Kidney epithelial cell (primary cell): ENCODE measurements at regions not wholly inside any gene's neighbourhood (a gene's known extent, or its start where the extent isn't known, plus 50 kb on each side); places are given as distances from the start of the nearest gene placed in this dataset.

Experiments
- DNase-seq: peaks from one replicate; pipeline ENCODE4 v3.0.0-alpha.2; 2010; ENCODE audit warnings: low read depth
- H3K27me3 ChIP-seq: 2 replicates; pipeline ENCODE4 v1.6.0; 2011; ENCODE audit warnings: low read length; ENCODE audit not compliant: control insufficient read depth, insufficient read depth
- H3K36me3 ChIP-seq: 2 replicates; pipeline ENCODE4 v1.5.1; 2011; ENCODE audit warnings: low read length; ENCODE audit not compliant: control insufficient read depth, insufficient read depth
- H3K4me3 ChIP-seq: 2 replicates; pipeline ENCODE4 v1.5.1; 2011; ENCODE audit warnings: low read depth, mild to moderate bottlenecking, control low read depth, low read length
- TF ChIP-seq, protein P1 (sequence below): IDR thresholded peaks from 2 replicates; pipeline ENCODE4 v1.5.1; 2011; ENCODE audit warnings: mild to moderate bottlenecking, moderate library complexity, low read length, control low read depth, inconsistent platforms; ENCODE audit not compliant: insufficient read depth, poor library complexity, severe bottlenecking

GRCh38 chr1:213387380-213388015 lies 336.5 kb downstream of the RPS6KC1 start:
- TF ChIP-seq, protein P1, sequence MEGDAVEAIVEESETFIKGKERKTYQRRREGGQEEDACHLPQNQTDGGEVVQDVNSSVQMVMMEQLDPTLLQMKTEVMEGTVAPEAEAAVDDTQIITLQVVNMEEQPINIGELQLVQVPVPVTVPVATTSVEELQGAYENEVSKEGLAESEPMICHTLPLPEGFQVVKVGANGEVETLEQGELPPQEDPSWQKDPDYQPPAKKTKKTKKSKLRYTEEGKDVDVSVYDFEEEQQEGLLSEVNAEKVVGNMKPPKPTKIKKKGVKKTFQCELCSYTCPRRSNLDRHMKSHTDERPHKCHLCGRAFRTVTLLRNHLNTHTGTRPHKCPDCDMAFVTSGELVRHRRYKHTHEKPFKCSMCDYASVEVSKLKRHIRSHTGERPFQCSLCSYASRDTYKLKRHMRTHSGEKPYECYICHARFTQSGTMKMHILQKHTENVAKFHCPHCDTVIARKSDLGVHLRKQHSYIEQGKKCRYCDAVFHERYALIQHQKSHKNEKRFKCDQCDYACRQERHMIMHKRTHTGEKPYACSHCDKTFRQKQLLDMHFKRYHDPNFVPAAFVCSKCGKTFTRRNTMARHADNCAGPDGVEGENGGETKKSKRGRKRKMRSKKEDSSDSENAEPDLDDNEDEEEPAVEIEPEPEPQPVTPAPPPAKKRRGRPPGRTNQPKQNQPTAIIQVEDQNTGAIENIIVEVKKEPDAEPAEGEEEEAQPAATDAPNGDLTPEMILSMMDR = no peak
- Histone ChIP-seq H3K4me3 (no peak overlapping the region), H3K27me3 (no peaks in the 10 kb centered on the region), H3K36me3 (no peaks in the 10 kb centered on the region)
- no peak for DNase-seq

DNA sequence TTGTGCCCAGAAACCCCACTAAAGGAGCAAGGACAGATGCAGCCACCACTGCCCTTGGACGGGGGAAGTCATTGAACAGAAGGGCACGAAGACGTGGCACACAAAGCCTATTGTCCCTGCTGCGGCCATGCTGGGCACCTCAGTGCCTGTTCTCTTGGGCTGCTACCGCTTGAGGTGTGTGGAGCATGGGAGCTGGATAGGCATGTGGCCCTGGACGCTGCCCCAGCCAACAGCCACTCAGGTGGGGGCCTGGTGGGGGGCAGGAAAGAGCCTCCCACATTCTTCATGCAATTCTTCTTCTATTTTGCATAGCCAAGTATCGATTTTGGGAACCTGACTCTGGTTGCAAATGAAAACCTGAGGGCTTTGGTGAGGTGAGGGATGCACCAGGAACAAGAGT lies 337.2 kb downstream of the RPS6KC1 start:
- Histone ChIP-seq H3K27me3 (no peaks in the 10 kb centered on the region), H3K36me3 (no peaks in the 10 kb centered on the region), H3K4me3 (no peak overlapping the region)
- no peak for DNase-seq
- TF ChIP-seq, protein P1 = no peak

DNA sequence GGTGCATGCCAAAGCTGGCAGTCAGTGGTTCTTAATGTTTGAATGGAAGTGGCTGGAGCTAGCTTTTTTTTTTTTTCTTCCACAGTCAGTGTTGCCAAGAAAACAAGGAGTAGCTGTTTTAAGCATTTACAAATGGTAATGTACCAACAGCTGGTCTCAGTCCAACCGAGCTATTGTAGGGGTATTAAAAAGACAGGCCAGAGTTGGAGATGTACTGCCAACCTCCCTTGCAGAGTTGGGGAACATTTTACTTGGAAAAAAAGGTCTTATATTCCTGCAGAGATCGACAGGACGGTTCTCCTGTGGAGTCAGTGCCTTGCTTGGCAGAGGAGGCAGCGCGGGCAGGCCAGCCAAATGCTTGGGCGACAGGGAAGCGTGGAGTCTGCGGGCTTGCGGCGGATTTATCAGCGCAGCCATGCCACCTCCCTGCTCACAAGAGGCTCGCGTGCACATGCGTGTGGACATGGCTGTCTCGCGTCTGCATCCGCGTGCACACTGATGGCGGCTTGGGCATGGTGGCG lies 338.1 kb downstream of the RPS6KC1 start:
- no peak for DNase-seq
- Histone ChIP-seq H3K36me3 (no peaks in the 10 kb centered on the region), H3K27me3 (no peaks in the 10 kb centered on the region), H3K4me3 (no peak overlapping the region)
- TF ChIP-seq, protein P1 = no peak

DNA sequence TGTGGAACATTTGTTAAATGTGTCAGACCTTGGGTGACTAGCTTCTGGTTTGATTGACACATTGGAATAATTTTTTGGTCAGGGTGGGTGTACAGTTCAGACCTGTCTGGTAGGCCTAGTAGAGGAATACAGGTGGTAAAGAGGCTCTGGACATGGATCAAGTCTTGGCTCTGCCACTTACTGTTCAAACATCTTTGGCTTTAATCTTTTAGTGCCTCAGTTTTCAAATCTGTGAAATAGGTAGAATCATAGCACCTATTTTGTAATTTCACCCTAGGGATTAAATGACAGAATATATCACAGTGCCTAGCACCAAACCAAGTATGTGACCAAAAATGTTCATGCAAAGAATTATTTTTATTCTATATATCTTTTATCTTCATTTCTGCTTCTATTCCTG lies 340.4 kb downstream of the RPS6KC1 start:
- H3K27me3 ChIP-seq = no peaks in the 10 kb centered on the region

GRCh38 chr1:213393860-213394259 lies 342.8 kb downstream of the RPS6KC1 start:
- DNase-seq = no peak
- Histone ChIP-seq H3K4me3 (no peak overlapping the region), H3K27me3 (no peaks in the 10 kb centered on the region), H3K36me3 (no peaks in the 10 kb centered on the region)
- TF ChIP-seq, protein P1 = no peak

More for the DNA sequence above, 340.4 kb downstream of the RPS6KC1 start:
- Histone ChIP-seq H3K36me3 (no peaks in the 10 kb centered on the region), H3K4me3 (no peak overlapping the region)
- no peak for DNase-seq
- TF ChIP-seq, protein P1 = no peak

DNA sequence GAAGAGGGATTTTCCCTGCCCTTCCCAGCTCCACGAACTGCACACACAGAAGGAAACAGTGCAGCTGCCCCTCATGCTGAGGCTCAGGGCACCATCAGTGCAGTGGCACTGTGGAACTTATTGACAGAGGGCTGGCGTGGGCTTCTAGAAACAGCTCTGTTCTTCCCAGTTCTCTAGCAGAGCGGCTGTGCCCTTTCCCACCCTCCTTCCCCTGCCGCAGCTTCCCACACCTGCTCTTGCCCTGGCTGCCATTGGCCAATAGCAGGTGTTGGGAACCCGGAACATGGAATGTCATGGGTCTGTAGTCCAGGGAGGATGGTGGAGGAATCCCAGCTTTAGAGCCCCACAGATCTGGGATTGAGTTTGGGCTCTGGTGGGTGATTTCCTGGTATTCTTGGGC lies 343.8 kb downstream of the RPS6KC1 start:
- H3K4me3 ChIP-seq = no peak overlapping the region
- no peaks in the 10 kb centered on the region for H3K27me3 ChIP-seq
- DNase-seq = no peak
- TF ChIP-seq, protein P1 = no peak
- no peaks in the 10 kb centered on the region for H3K36me3 ChIP-seq
